WTC11 (cell line): ENCODE measurements at regions not wholly inside any gene's neighbourhood (a gene's known extent, or its start where the extent isn't known, plus 50 kb on each side); places are given as distances from the start of the nearest gene placed in this dataset.

Source experiments
- ATAC-seq: fragments of 200-7000 bp; cut with Tn5 transposase; 2 replicates; pipeline ENCODE4 v1.10.0; 2021; ENCODE audit warnings: mild to moderate bottlenecking, moderate library complexity
- CTCF ChIA-PET: fragments of 300-600 bp; sonication (Branson Sonifier 250); formaldehyde crosslinking; loops from one replicate; lab custom pipeline; 2021; ENCODE audit warnings: antibody characterized with exemption; lab: Charles Lee
- POLR2A ChIA-PET: fragments of 350-600 bp; sonication (Branson Sonifier 250); formaldehyde crosslinking; loops from one replicate; lab custom pipeline; 2021; ENCODE audit warnings: antibody characterized with exemption; lab: Charles Lee
- DNase-seq: peaks from one replicate; pipeline ENCODE4 v3.0.0; 2021; ENCODE audit warnings: low spot score
- H3K27ac Mint-ChIP-seq: 2 replicates; pipeline ENCODE4 v1.8.0; 2021; ENCODE audit warnings: mixed read lengths
- H3K27me3 Mint-ChIP-seq: 2 replicates; pipeline ENCODE4 v1.8.0; 2021; ENCODE audit warnings: low read depth, mild to moderate bottlenecking, moderate library complexity, mixed read lengths
- H3K36me3 Mint-ChIP-seq: 2 replicates; pipeline ENCODE4 v1.8.0; 2021; ENCODE audit warnings: mixed read lengths
- H3K4me1 Mint-ChIP-seq: 2 replicates; pipeline ENCODE4 v1.8.0; 2022; ENCODE audit warnings: mixed read lengths
- H3K4me3 Mint-ChIP-seq: 2 replicates; pipeline ENCODE4 v1.8.0; 2021; ENCODE audit warnings: mild to moderate bottlenecking, moderate library complexity, mixed read lengths
- H3K9me3 Mint-ChIP-seq: 2 replicates; pipeline ENCODE4 v1.8.0; 2021; ENCODE audit warnings: mixed read lengths
- ATF2 ChIP-seq: sonication (generic); formaldehyde crosslinking; IDR thresholded peaks from 2 replicates; pipeline ENCODE4 v1.8.1; 2022; ENCODE audit warnings: low read depth, missing genetic modification reagents, borderline replicate concordance
- ELF4 ChIP-seq: sonication (generic); formaldehyde crosslinking; IDR thresholded peaks from 2 replicates; pipeline ENCODE4 v1.8.1; 2022; ENCODE audit warnings: low read depth, mild to moderate bottlenecking, moderate library complexity, missing genetic modification reagents
- EMX1 ChIP-seq: fragments of 250-450 bp; sonication (Bioruptor Pico); IDR thresholded peaks from 2 replicates; pipeline ENCODE4 v1.8.0; 2021; ENCODE audit warnings: mild to moderate bottlenecking
- ERG ChIP-seq: fragments of 250-450 bp; sonication (Bioruptor Pico); IDR thresholded peaks from 2 replicates; pipeline ENCODE4 v1.8.0; 2021; ENCODE audit warnings: mild to moderate bottlenecking
- GRHL2 ChIP-seq: fragments of 250-450 bp; sonication (Bioruptor Pico); IDR thresholded peaks from 2 replicates; pipeline ENCODE4 v1.8.0; 2022; ENCODE audit warnings: mild to moderate bottlenecking, moderate library complexity; ENCODE audit not compliant: insufficient replicate concordance, severe bottlenecking
- HMGA2 ChIP-seq: fragments of 250-450 bp; sonication (Bioruptor Pico); IDR thresholded peaks from 2 replicates; pipeline ENCODE4 v1.4.0; 2021; ENCODE audit warnings: mild to moderate bottlenecking, moderate library complexity
- JAZF1 ChIP-seq: fragments of 250-450 bp; sonication (Bioruptor Pico); IDR thresholded peaks from 2 replicates; pipeline ENCODE4 v1.9.0; 2021; ENCODE audit warnings: moderate library complexity, mild to moderate bottlenecking, inconsistent platforms
- MLX ChIP-seq: sonication (generic); formaldehyde crosslinking; IDR thresholded peaks from 2 replicates; pipeline ENCODE4 v1.8.1; 2023; ENCODE audit warnings: mild to moderate bottlenecking, missing genetic modification reagents, moderate library complexity
- NFE2L1 ChIP-seq: sonication (generic); formaldehyde crosslinking; IDR thresholded peaks from 2 replicates; pipeline ENCODE4 v1.8.1; 2023; ENCODE audit warnings: missing genetic modification reagents
- NR1H2 ChIP-seq: sonication (generic); formaldehyde crosslinking; IDR thresholded peaks from 2 replicates; pipeline ENCODE4 v1.9.0; 2021; ENCODE audit warnings: mild to moderate bottlenecking, moderate library complexity, missing genetic modification reagents
- RELA ChIP-seq: sonication (generic); formaldehyde crosslinking; IDR thresholded peaks from 2 replicates; pipeline ENCODE4 v1.8.1; 2022; ENCODE audit warnings: missing genetic modification reagents, mild to moderate bottlenecking, borderline replicate concordance
- SP1 ChIP-seq: sonication (generic); formaldehyde crosslinking; conservative IDR thresholded peaks from 2 replicates; pipeline ENCODE4 v1.8.1; 2022; ENCODE audit warnings: missing genetic modification reagents
- ZMAT4 ChIP-seq: fragments of 250-450 bp; sonication (Bioruptor Pico); IDR thresholded peaks from 2 replicates; pipeline ENCODE4 v1.9.0; 2021; ENCODE audit warnings: mild to moderate bottlenecking
- ZNF121 ChIP-seq: sonication (generic); formaldehyde crosslinking; IDR thresholded peaks from 2 replicates; pipeline ENCODE4 v1.8.0; 2023; ENCODE audit warnings: missing genetic modification reagents
- ZNF219 ChIP-seq: sonication (generic); formaldehyde crosslinking; IDR thresholded peaks from 2 replicates; pipeline ENCODE4 v1.8.0; 2023; ENCODE audit warnings: missing genetic modification reagents, mild to moderate bottlenecking, borderline replicate concordance
- ZNF263 ChIP-seq: sonication (generic); formaldehyde crosslinking; IDR thresholded peaks from 2 replicates; pipeline ENCODE4 v1.8.1; 2022; ENCODE audit warnings: low read depth, mild to moderate bottlenecking, moderate library complexity, missing genetic modification reagents
- ZNF317 ChIP-seq: sonication (generic); formaldehyde crosslinking; IDR thresholded peaks from 2 replicates; pipeline ENCODE4 v1.8.1; 2023; ENCODE audit warnings: low read depth, mild to moderate bottlenecking, moderate library complexity, missing genetic modification reagents, borderline replicate concordance
- ZNF396 ChIP-seq: fragments of 250-450 bp; sonication (Bioruptor Pico); IDR thresholded peaks from 2 replicates; pipeline ENCODE4 v1.8.0; 2021; ENCODE audit warnings: mild to moderate bottlenecking, moderate library complexity, borderline replicate concordance
- ZNF423 ChIP-seq: fragments of 250-450 bp; sonication (Bioruptor Pico); IDR thresholded peaks from 2 replicates; pipeline ENCODE4 v2.1.2; 2022; ENCODE audit warnings: mild to moderate bottlenecking, moderate library complexity
- ZNF425 ChIP-seq: fragments of 250-450 bp; sonication (Bioruptor Pico); conservative IDR thresholded peaks from 2 replicates; pipeline ENCODE4 v1.9.0; 2021; ENCODE audit warnings: mild to moderate bottlenecking
- ZNF512 ChIP-seq: sonication (generic); formaldehyde crosslinking; IDR thresholded peaks from 2 replicates; pipeline ENCODE4 v1.8.1; 2022; ENCODE audit warnings: missing genetic modification reagents, borderline replicate concordance
- ZSCAN18 ChIP-seq: fragments of 250-450 bp; sonication (Bioruptor Pico); IDR thresholded peaks from 2 replicates; pipeline ENCODE4 v2.1.2; 2022; ENCODE audit warnings: mild to moderate bottlenecking, moderate library complexity

GRCh38 chr12:27191531-27191930 lies 52.6 kb upstream of the STK38L start:
- TF ChIP-seq ZNF317 (CRISPR knock-in tag) (no peak), ZMAT4 (CRISPR knock-in tag) (no peak), RELA (no peak), ZNF219 (CRISPR knock-in tag) (no peak), ATF2 (CRISPR knock-in tag) (no peak), ZNF396 (CRISPR knock-in tag) (no peak), ZNF263 (CRISPR knock-in tag) (no peak), GRHL2 (CRISPR knock-in tag) (no peak), ZNF121 (no peak), ZNF423 (no peak), HMGA2 (CRISPR knock-in tag) (no peak), ZSCAN18 (CRISPR knock-in tag) (no peak), SP1 (no peak), NFE2L1 (CRISPR knock-in tag) (no peak), MLX (CRISPR knock-in tag) (no peak)
- ATAC-seq (no peak), DNase-seq (no peak)
- POLR2A ChIA-PET = no interaction called here
- CTCF ChIA-PET = interaction anchor here (0.6 kb wide), 1 partner anchor 88 kb away, joined by 3 read pairs; no protein-coding TSS in a partner anchor
- no peak overlapping the region for H3K4me3 Mint-ChIP-seq
- no peaks in the 10 kb centered on the region for H3K36me3 Mint-ChIP-seq
- H3K4me1 Mint-ChIP-seq = peaks cover 5% of the 10 kb centered on the region; the same call in 1 of the 2 replicates
- no peaks in the 10 kb centered on the region for H3K9me3 Mint-ChIP-seq
- H3K27ac Mint-ChIP-seq = no peak overlapping the region
- H3K27me3 Mint-ChIP-seq = 0 out of 2 replicates have a peak, but pooled peaks cover under 1% of the 10 kb centered on the region

- no peak for DNase-seq
These were observed 51.8 kb upstream of the STK38L start for GRCh38 chr12:27192118-27192802.

More at GRCh38 chr12:27192118-27192802, 51.8 kb upstream of the STK38L start:
- Mint-ChIP-seq H3K36me3 (no peaks in the 10 kb centered on the region), H3K9me3 (no peaks in the 10 kb centered on the region), H3K27ac (no peak overlapping the region), H3K27me3 (peaks cover 2% of the 10 kb centered on the region; the same call in 1 of the 2 replicates), H3K4me3 (no peak overlapping the region), H3K4me1 (peaks cover 5% of the 10 kb centered on the region; the same call in 1 of the 2 replicates)
- ChIA-PET POLR2A (no interaction called here), CTCF (interaction anchor here (1.0 to 1.5 kb wide), 3 partner anchors 110 to 176 kb away, joined by 3 to 4 read pairs (median 3); partner anchors contain the start of gene C12orf71)
- no peak for ATAC-seq
- TF ChIP-seq NFE2L1 (CRISPR knock-in tag) (no peak), ELF4 (CRISPR knock-in tag) (no peak), ZNF512 (CRISPR knock-in tag) (no peak), ZNF425 (CRISPR knock-in tag) (no peak), EMX1 (CRISPR knock-in tag) (no peak), ERG (CRISPR knock-in tag) (no peak), NR1H2 (CRISPR knock-in tag) (no peak), JAZF1 (CRISPR knock-in tag) (no peak)
